ENCODE measurements at regions not wholly inside any gene's neighbourhood (a gene's known extent, or its start where the extent isn't known, plus 50 kb on each side); places are given as distances from the start of the nearest gene placed in this dataset.
"Not testable (repeated sequence)": the region's sequence is repeated elsewhere in the genome, so short reads cannot be mapped to it uniquely, and the experiment has no call there.

GRCh38 chr9:40097992-40098391, 742.5 kb downstream of the SPATA31A1 start:
- DNase-seq: peak in 1 of 3 donors; percentile 15

GRCh38 chr9:40106003-40106782, 750.7 kb downstream of the SPATA31A1 start:
- DNase-seq: peak in 1 of 3 donors; percentile 1

- not testable (repeated sequence) for DNase-seq
Observed at GRCh38 chr9:40106783-40107248, 751.3 kb downstream of the SPATA31A1 start.

- DNase-seq: not testable (repeated sequence)
Observed at GRCh38 chr9:40107251-40107650, 751.8 kb downstream of the SPATA31A1 start.

- DNase-seq: not testable (repeated sequence)
Observed at GRCh38 chr9:40108465-40108864, 753.0 kb downstream of the SPATA31A1 start.

GRCh38 chr9:40110751-40111150, 755.3 kb downstream of the SPATA31A1 start:
- DNase-seq: not testable (repeated sequence)

- not testable (repeated sequence) for DNase-seq
Observed at GRCh38 chr9:40111571-40111970, 756.1 kb downstream of the SPATA31A1 start.

GRCh38 chr9:40130598-40130997, 775.1 kb downstream of the SPATA31A1 start:
- DNase-seq: not testable (repeated sequence)

- not testable (repeated sequence) for DNase-seq
Observed at GRCh38 chr9:40169204-40169603, 813.7 kb downstream of the SPATA31A1 start.

- not testable (repeated sequence) for DNase-seq
Observed at GRCh38 chr9:40173316-40173715, 817.8 kb downstream of the SPATA31A1 start.

- DNase-seq: not testable (repeated sequence)
Observed at GRCh38 chr9:40174035-40174434, 818.6 kb downstream of the SPATA31A1 start.

GRCh38 chr9:40177403-40177802, 821.9 kb downstream of the SPATA31A1 start:
- peak in 1 of 3 donors; percentile 4 for DNase-seq

GRCh38 chr9:40191403-40191802, 835.9 kb downstream of the SPATA31A1 start:
- not testable (repeated sequence) for DNase-seq

- not testable (repeated sequence) for DNase-seq
Observed at GRCh38 chr9:40192162-40192561, 836.7 kb downstream of the SPATA31A1 start.

GRCh38 chr9:40196165-40196714, 840.8 kb downstream of the SPATA31A1 start:
- not testable (repeated sequence) for DNase-seq

- not testable (repeated sequence) for DNase-seq
Observed at GRCh38 chr9:40196803-40197202, 841.3 kb downstream of the SPATA31A1 start.

- DNase-seq: not testable (repeated sequence)
Observed at GRCh38 chr9:40221596-40222233, 866.2 kb downstream of the SPATA31A1 start.

- DNase-seq: peak in 1 of 3 donors; percentile 6
Observed at GRCh38 chr9:40222617-40223200, 867.2 kb downstream of the SPATA31A1 start.

- DNase-seq: not testable (repeated sequence)
Observed at GRCh38 chr9:40223353-40223752, 867.9 kb downstream of the SPATA31A1 start.
